ENCODE measurements at regions not wholly inside any gene's neighbourhood (a gene's known extent, or its start where the extent isn't known, plus 50 kb on each side); places are given as distances from the start of the nearest gene placed in this dataset.

- H3K36me3 ChIP-seq (replicated peaks in 1 of 2; ENCODE audit: control insufficient read depth in 1 of 2, insufficient read depth in 2 of 2, low read length in 2 of 2), result no peaks in the 10 kb centered on the region
- no peak for ATAC-seq
- H3K4me2 ChIP-seq (ENCODE audit: low read depth, low read length), result no peak overlapping the region
- FAIRE-seq, result no peak
- H3K9ac ChIP-seq (ENCODE audit: insufficient read depth, low read depth, low read length), result no peak overlapping the region
- H3K79me2 ChIP-seq (ENCODE audit: insufficient read depth, low read length), result no peaks in the 10 kb centered on the region
- no peaks in the 10 kb centered on the region for H3K4me1 ChIP-seq (ENCODE audit: insufficient read depth, low read length)
- H3K27me3 ChIP-seq (ENCODE audit: control insufficient read depth in 1 of 2, insufficient read depth in 2 of 2, low read length in 2 of 2), result no peaks in the 10 kb centered on the region
- DNase-seq (ENCODE audit: low spot score), result no peak
- H2AFZ ChIP-seq (ENCODE audit: low read length), result no peak overlapping the region
- no peak for TF ChIP-seq CBX5 (CRISPR knock-in tag; IDR thresholded peaks at IDR 0.05; ENCODE audit: borderline replicate concordance)
- TF ChIP-seq ZGPAT (CRISPR knock-in tag; IDR thresholded peaks at IDR 0.05), result no peak
- TF ChIP-seq ZNF816 (CRISPR knock-in tag; IDR thresholded peaks at IDR 0.05; ENCODE audit: borderline replicate concordance), result no peak
- no peak for TF ChIP-seq MNT (IDR thresholded peaks at IDR 0.05)
- TF ChIP-seq HOXA3 (CRISPR knock-in tag; IDR thresholded peaks at IDR 0.05), result no peak
- TF ChIP-seq THAP8 (CRISPR knock-in tag; IDR thresholded peaks at IDR 0.05; ENCODE audit: borderline replicate concordance), result no peak
- TF ChIP-seq MATR3 (CRISPR knock-in tag; IDR thresholded peaks at IDR 0.05), result no peak
- no peak for TF ChIP-seq ZBED4 (CRISPR knock-in tag; IDR thresholded peaks at IDR 0.05; ENCODE audit: borderline replicate concordance)
- no peak for TF ChIP-seq SIN3B (IDR thresholded peaks at IDR 0.05; ENCODE audit: low read length)
- no peak for TF ChIP-seq RFXAP (CRISPR knock-in tag; IDR thresholded peaks at IDR 0.05; ENCODE audit: borderline replicate concordance)
- 5% methylated on average over 10 of the region's 10 CpGs for WGBS (ENCODE audit: low lambda C conversion rate)
- intact Hi-C loops (cut with micrococcal nuclease; ENCODE audit: unreplicated experiment), result no loop called here
- no peaks in the 10 kb centered on the region for H4K20me1 ChIP-seq (ENCODE audit: insufficient read depth, low read length)
- no peak overlapping the region for H3K27ac ChIP-seq (ENCODE audit: extremely low read length, insufficient read depth, low read length)
- in situ Hi-C loops (cut with HindIII; ENCODE audit: extremely low pct_ligation_motif_present, low pct_unique_long_range_greater_than_20kb), result no loop called here
- BruUV-seq (replicated peaks), result no TSS peak
- CTCF ChIA-PET (ENCODE audit: low intra/inter-chr PET ratio, low total read pairs), result no interaction called here
- POLR2A ChIA-PET, result no interaction called here
- H3K4me3 ChIP-seq (replicated peaks in 1 of 3; ENCODE audit: insufficient read depth in 1 of 3, low read depth in 2 of 3, low read length in 3 of 3), result no peak overlapping the region
- no peaks in the 10 kb centered on the region for H3K9me3 ChIP-seq (ENCODE audit: low read length)
These were observed 624.8 kb downstream of the CENPC start for GRCh38 chr4:66920514-66920913.

Data from HepG2 (cell line).